ENCODE measurements at regions not wholly inside any gene's neighbourhood (a gene's known extent, or its start where the extent isn't known, plus 50 kb on each side); places are given as distances from the start of the nearest gene placed in this dataset.

GRCh38 chr2:55112229-55113031 is 62.2 kb upstream of the RTN4 start:
- Histone ChIP-seq H3K9me3 (ENCODE audit: control insufficient read depth in 1 of 2, low read length in 2 of 2) (no peaks in the 10 kb centered on the region), H3K4me1 (ENCODE audit: control insufficient read depth in 1 of 2, insufficient read depth in 2 of 2, low read length in 2 of 2) (peaks cover 16 to 54% of the 10 kb centered on the region in 2 donors), H3K4me3 (ENCODE audit: low read depth in 1 of 2, low read length in 2 of 2) (peak overlapping the region in 1 of 2 donors; percentile 15), H3K27ac (ENCODE audit: low read length) (peak overlapping the region; percentile 86), H3K27me3 (ENCODE audit: low read depth, low read length) (no peaks in the 10 kb centered on the region), H3K36me3 (ENCODE audit: control insufficient read depth in 1 of 2, insufficient read depth in 2 of 2, low read length in 2 of 2) (no peaks in the 10 kb centered on the region)

GRCh38 chr2:55111570-55112228 is 61.4 kb upstream of the RTN4 start:
- Histone ChIP-seq H3K36me3 (ENCODE audit: control insufficient read depth in 1 of 2, insufficient read depth in 2 of 2, low read length in 2 of 2) (no peaks in the 10 kb centered on the region), H3K27ac (ENCODE audit: low read length) (peak overlapping the region; percentile 86), H3K4me3 (ENCODE audit: low read depth in 1 of 2, low read length in 2 of 2) (peak overlapping the region in 1 of 2 donors; percentile 15), H3K9me3 (ENCODE audit: control insufficient read depth in 1 of 2, low read length in 2 of 2) (no peaks in the 10 kb centered on the region), H3K4me1 (ENCODE audit: control insufficient read depth in 1 of 2, insufficient read depth in 2 of 2, low read length in 2 of 2) (peaks cover 16 to 56% of the 10 kb centered on the region in 2 donors), H3K27me3 (ENCODE audit: low read depth, low read length) (no peaks in the 10 kb centered on the region)

GRCh38 chr2:55111230-55111569 is 60.9 kb upstream of the RTN4 start:
- peak overlapping the region; percentile 86 for H3K27ac ChIP-seq (ENCODE audit: low read length)
- H3K4me1 ChIP-seq (ENCODE audit: control insufficient read depth in 1 of 2, insufficient read depth in 2 of 2, low read length in 2 of 2) = peaks cover 16 to 56% of the 10 kb centered on the region in 2 donors
- no peaks in the 10 kb centered on the region for H3K9me3 ChIP-seq (ENCODE audit: control insufficient read depth in 1 of 2, low read length in 2 of 2)
- no peaks in the 10 kb centered on the region for H3K36me3 ChIP-seq (ENCODE audit: control insufficient read depth in 1 of 2, insufficient read depth in 2 of 2, low read length in 2 of 2)
- H3K4me3 ChIP-seq (ENCODE audit: low read depth in 1 of 2, low read length in 2 of 2) = no peak overlapping the region
- H3K27me3 ChIP-seq (ENCODE audit: low read depth, low read length) = no peaks in the 10 kb centered on the region

GRCh38 chr2:55109219-55109891 is 59.1 kb upstream of the RTN4 start:
- Histone ChIP-seq H3K4me1 (ENCODE audit: control insufficient read depth in 1 of 2, insufficient read depth in 2 of 2, low read length in 2 of 2) (peaks cover 16 to 50% of the 10 kb centered on the region in 2 donors), H3K4me3 (ENCODE audit: low read depth in 1 of 2, low read length in 2 of 2) (no peak overlapping the region), H3K27ac (ENCODE audit: low read length) (peak overlapping the region; percentile 62)

DNA sequence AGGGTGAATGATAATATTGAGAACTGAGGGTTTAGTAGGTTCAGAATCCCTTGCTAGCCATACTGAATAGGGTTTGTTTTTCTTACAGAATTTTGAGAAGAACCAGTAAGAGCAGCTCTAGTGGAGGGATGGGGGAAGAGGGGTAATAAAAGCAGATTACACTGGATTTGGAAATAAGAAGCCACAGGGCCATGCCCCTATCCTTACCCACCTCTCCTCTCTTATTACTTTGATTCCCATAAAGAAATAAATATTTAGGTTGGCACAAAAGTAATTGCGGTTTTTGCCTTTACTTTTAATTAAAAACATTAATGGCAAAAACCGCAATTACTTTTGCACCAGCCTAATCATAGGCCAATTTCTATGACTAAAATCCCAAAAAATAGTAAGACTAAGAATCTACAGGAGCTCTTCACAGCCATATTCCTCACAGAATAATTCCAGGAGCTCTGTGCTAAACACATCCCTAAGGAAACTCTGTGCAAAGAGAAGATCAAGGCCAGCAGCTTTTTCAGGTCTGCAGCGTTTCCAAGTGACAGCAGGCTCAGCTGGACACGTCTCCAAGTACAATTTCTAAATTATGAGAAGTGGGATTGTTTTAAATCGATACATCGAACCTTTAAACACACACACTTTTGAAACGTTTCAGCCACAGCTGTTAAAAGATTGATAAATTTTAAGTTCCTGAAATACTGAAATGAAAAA is 58.4 kb upstream of the RTN4 start:
- Histone ChIP-seq H3K27me3 (ENCODE audit: low read depth, low read length) (no peaks in the 10 kb centered on the region), H3K4me3 (ENCODE audit: low read depth in 1 of 2, low read length in 2 of 2) (no peak overlapping the region), H3K9me3 (ENCODE audit: control insufficient read depth in 1 of 2, low read length in 2 of 2) (no peaks in the 10 kb centered on the region), H3K4me1 (ENCODE audit: control insufficient read depth in 1 of 2, insufficient read depth in 2 of 2, low read length in 2 of 2) (peaks cover 16 to 47% of the 10 kb centered on the region in 2 donors), H3K27ac (ENCODE audit: low read length) (peak overlapping the region; percentile 35), H3K36me3 (ENCODE audit: control insufficient read depth in 1 of 2, insufficient read depth in 2 of 2, low read length in 2 of 2) (no peaks in the 10 kb centered on the region)

More at GRCh38 chr2:55109219-55109891, 59.1 kb upstream of the RTN4 start:
- Histone ChIP-seq H3K9me3 (ENCODE audit: control insufficient read depth in 1 of 2, low read length in 2 of 2) (no peaks in the 10 kb centered on the region), H3K36me3 (ENCODE audit: control insufficient read depth in 1 of 2, insufficient read depth in 2 of 2, low read length in 2 of 2) (no peaks in the 10 kb centered on the region), H3K27me3 (ENCODE audit: low read depth, low read length) (no peaks in the 10 kb centered on the region)

DNA sequence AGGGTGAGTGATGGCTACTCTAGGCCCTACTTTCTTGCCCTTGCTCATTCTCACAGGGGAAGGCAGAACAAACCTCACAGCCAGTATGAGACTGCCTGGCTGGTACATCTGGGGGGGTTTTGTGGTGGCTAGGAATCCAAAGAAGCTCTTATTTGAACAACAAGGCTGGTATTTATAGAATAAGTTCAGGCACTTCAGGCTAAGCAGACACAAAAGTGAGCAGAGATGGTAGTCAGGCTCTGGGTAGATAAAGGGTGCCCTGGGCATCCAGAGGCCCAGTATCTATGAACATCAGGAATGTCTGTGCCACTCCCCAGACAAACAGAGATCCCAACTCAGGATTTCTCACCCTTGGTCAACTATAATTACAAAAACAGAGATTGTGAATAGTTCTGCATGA is 57.2 kb upstream of the RTN4 start:
- H3K4me3 ChIP-seq (ENCODE audit: low read depth in 1 of 2, low read length in 2 of 2) = no peak overlapping the region
- peaks cover 10 to 35% of the 10 kb centered on the region in 2 donors for H3K4me1 ChIP-seq (ENCODE audit: control insufficient read depth in 1 of 2, insufficient read depth in 2 of 2, low read length in 2 of 2)
- peak overlapping the region; percentile 62 for H3K27ac ChIP-seq (ENCODE audit: low read length)
- no peaks in the 10 kb centered on the region for H3K27me3 ChIP-seq (ENCODE audit: low read depth, low read length)
- no peaks in the 10 kb centered on the region for H3K36me3 ChIP-seq (ENCODE audit: control insufficient read depth in 1 of 2, insufficient read depth in 2 of 2, low read length in 2 of 2)
- H3K9me3 ChIP-seq (ENCODE audit: control insufficient read depth in 1 of 2, low read length in 2 of 2) = no peaks in the 10 kb centered on the region

- Histone ChIP-seq H3K27me3 (ENCODE audit: low read depth, low read length) (no peaks in the 10 kb centered on the region), H3K4me1 (ENCODE audit: control insufficient read depth in 1 of 2, insufficient read depth in 2 of 2, low read length in 2 of 2) (peaks cover 0 to 29% of the 10 kb centered on the region in 2 donors), H3K27ac (ENCODE audit: low read length) (no peak overlapping the region), H3K36me3 (ENCODE audit: control insufficient read depth in 1 of 2, insufficient read depth in 2 of 2, low read length in 2 of 2) (no peaks in the 10 kb centered on the region), H3K4me3 (ENCODE audit: low read depth in 1 of 2, low read length in 2 of 2) (no peak overlapping the region), H3K9me3 (ENCODE audit: control insufficient read depth in 1 of 2, low read length in 2 of 2) (no peaks in the 10 kb centered on the region)
These were observed 55.9 kb upstream of the RTN4 start for GRCh38 chr2:55106148-55106547.

DNA sequence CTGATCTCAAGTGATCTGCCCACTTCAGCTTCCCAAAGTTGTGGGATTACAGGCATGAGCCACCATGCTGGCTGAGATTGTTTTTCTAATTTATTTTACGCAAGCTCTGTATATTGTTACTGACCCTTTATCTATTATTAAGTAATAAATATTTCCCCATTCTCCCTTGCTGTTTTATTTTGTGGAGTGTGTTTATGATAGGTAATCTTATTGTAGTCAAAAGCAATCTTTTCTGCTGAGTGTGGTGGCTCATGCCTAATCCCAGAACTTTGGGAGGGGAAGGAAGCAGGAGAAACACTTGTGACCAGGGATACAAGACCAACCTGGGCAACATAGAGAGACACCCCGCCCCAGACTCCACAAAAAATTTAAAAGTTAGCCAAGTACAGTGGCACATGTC is 55.2 kb upstream of the RTN4 start:
- Histone ChIP-seq H3K4me3 (ENCODE audit: low read depth in 1 of 2, low read length in 2 of 2) (no peak overlapping the region), H3K36me3 (ENCODE audit: control insufficient read depth in 1 of 2, insufficient read depth in 2 of 2, low read length in 2 of 2) (no peaks in the 10 kb centered on the region), H3K4me1 (ENCODE audit: control insufficient read depth in 1 of 2, insufficient read depth in 2 of 2, low read length in 2 of 2) (peaks cover 2 to 29% of the 10 kb centered on the region in 2 donors), H3K27ac (ENCODE audit: low read length) (no peak overlapping the region), H3K9me3 (ENCODE audit: control insufficient read depth in 1 of 2, low read length in 2 of 2) (no peaks in the 10 kb centered on the region), H3K27me3 (ENCODE audit: low read depth, low read length) (no peaks in the 10 kb centered on the region)

DNA sequence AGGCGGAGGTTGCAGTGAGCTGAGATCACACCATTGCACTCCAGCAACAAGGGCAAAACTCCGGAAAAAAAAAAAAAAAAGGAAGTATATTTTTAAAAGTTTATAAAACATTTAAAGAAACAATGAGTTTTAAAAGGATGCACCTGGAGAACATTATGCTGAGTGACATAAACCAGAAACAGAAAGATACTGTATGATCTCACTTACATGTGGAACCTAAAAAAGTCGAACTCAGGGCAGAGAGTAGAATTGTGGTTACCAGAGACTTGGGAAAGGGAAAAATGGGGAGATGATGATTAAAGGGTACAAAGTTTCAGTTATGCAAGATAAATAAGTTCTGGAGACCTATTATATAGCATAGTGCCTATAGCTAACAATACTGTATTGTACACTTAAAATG is 52.8 kb upstream of the RTN4 start:
- Histone ChIP-seq H3K4me3 (ENCODE audit: low read depth in 1 of 2, low read length in 2 of 2) (no peak overlapping the region), H3K27ac (ENCODE audit: low read length) (no peak overlapping the region), H3K27me3 (ENCODE audit: low read depth, low read length) (no peaks in the 10 kb centered on the region), H3K36me3 (ENCODE audit: control insufficient read depth in 1 of 2, insufficient read depth in 2 of 2, low read length in 2 of 2) (no peaks in the 10 kb centered on the region), H3K4me1 (ENCODE audit: control insufficient read depth in 1 of 2, insufficient read depth in 2 of 2, low read length in 2 of 2) (peaks cover 13 to 14% of the 10 kb centered on the region in 2 donors), H3K9me3 (ENCODE audit: control insufficient read depth in 1 of 2, low read length in 2 of 2) (no peaks in the 10 kb centered on the region)

DNA sequence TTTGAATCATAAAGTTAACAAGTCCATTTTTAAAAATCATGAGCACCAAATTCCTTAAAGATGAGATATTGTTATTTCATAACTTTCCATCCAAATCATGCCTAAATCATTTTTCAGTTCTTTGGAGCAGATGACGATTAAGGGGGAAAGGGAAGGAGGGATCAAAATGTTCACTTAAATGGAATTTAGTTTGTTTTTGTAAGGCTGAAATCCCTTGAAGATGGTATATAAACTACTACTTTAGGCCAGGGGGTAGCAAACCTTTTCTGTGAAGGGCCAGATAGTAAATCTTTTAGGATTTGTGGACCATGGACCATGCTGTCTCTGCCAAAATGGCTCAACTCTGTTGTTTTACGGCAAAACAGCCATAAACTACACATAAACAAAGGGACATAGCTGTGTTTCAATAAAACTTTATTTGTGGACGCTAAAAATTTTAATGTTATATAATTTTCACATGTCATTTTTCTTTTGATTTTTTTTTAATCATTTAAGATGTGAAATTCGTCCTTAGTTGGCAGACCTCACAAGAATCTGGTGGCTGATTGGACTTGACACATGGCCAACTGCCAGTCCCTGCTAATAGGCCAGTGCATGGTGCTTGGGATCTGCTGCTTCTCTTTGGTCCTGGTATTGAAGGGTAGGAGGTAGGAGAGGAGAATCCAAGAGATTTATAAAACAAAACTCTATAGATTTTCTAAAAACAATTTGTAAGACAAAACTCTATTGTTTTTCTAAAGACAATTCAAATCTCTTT is 52.0 kb upstream of the RTN4 start:
- no peak overlapping the region for H3K4me3 ChIP-seq (ENCODE audit: low read depth in 1 of 2, low read length in 2 of 2)
- H3K27ac ChIP-seq (ENCODE audit: low read length) = peak overlapping the region; percentile 24
- H3K4me1 ChIP-seq (ENCODE audit: control insufficient read depth in 1 of 2, insufficient read depth in 2 of 2, low read length in 2 of 2) = peaks cover 13 to 19% of the 10 kb centered on the region in 2 donors

More for the DNA sequence above, 52.0 kb upstream of the RTN4 start:
- Histone ChIP-seq H3K27me3 (ENCODE audit: low read depth, low read length) (no peaks in the 10 kb centered on the region), H3K36me3 (ENCODE audit: control insufficient read depth in 1 of 2, insufficient read depth in 2 of 2, low read length in 2 of 2) (no peaks in the 10 kb centered on the region), H3K9me3 (ENCODE audit: control insufficient read depth in 1 of 2, low read length in 2 of 2) (no peaks in the 10 kb centered on the region)
